Adrenal gland (tissue), 9 donors: ENCODE measurements at regions not wholly inside any gene's neighbourhood (a gene's known extent, or its start where the extent isn't known, plus 50 kb on each side); places are given as distances from the start of the nearest gene placed in this dataset.

Experiments used
- DNase-seq, 7 donors: peaks; one replicate each; pipeline ENCODE4 v3.0.0-alpha.2; 2019 to 2020
- H3K27ac ChIP-seq, 5 donors: fragments of 200-600 bp; sonication (generic) in 4 of 5; 1 replicate in 3 of 5; 2 replicates in 2 of 5; pipeline versions ENCODE4 v1.5.1 to v1.8.0; 2016 to 2020; ENCODE audit warnings: mild to moderate bottlenecking in 1 of 5
- H3K27me3 ChIP-seq: fragments of 200-600 bp; 2 replicates; pipeline ENCODE4 v1.8.0; 2021
- H3K36me3 ChIP-seq, 2 donors: fragments of 200-600 bp; replicated peaks in 1 of 2; 1 replicate in 1 of 2; 2 replicates in 1 of 2; pipeline versions ENCODE4 v1.5.1 to v1.8.0; 2018 to 2022
- H3K4me1 ChIP-seq, 2 donors: fragments of 200-600 bp; replicated peaks in 1 of 2; 1 replicate in 1 of 2; 2 replicates in 1 of 2; pipeline versions ENCODE4 v1.5.1 to v1.8.0; 2018 to 2021
- H3K4me3 ChIP-seq, 4 donors: fragments of 200-600 bp; sonication (generic) in 3 of 4; one replicate each; pipeline ENCODE4 v1.5.1; 2016 to 2018
- H3K9me3 ChIP-seq, 3 donors: fragments of 200-600 bp; sonication (generic) in 1 of 3; replicated peaks in 1 of 3; 1 replicate in 2 of 3; 2 replicates in 1 of 3; pipeline versions ENCODE4 v1.5.1 to v1.8.0; 2016 to 2021
- POLR2A ChIP-seq, 2 donors: fragments of 450-650 bp; IDR thresholded peaks; one replicate each; pipeline ENCODE4 v1.6.1; 2017; ENCODE audit warnings: antibody characterized with exemption in 2 of 2, mild to moderate bottlenecking in 2 of 2, moderate library complexity in 1 of 2
- WGBS, 4 donors: extraction: QIAGEN DNeasy Blood & Tissue Kit in 2 of 4; methylation state at CpG; one replicate each; pipeline versions ENCODE4 v1.1.5 to v1.1.7; 2013 to 2017; 5-methylcytosine and 5-hydroxymethylcytosine counted together
- intact Hi-C, 2 donors: fragments of 100-400 bp; cut with DNase I; formaldehyde crosslinking; loops; one replicate each; pipeline versions ENCODE4 v1.14.1 to v1.15.0; 2022 to 2023
- TF ChIP-seq, protein P1 (sequence below), 6 experiments: fragments of 450-650 bp in 4 of 6; fragments of 200-600 bp in 2 of 6; sonication (generic) in 1 of 6; IDR thresholded peaks; 1 replicate in 5 of 6; 2 replicates in 1 of 6; pipeline versions ENCODE4 v1.5.1 to v1.8.0; 2016 to 2021; ENCODE audit warnings: antibody characterized with exemption in 6 of 6, mild to moderate bottlenecking in 2 of 6, moderate library complexity in 1 of 6
- donor health status: healthy with polysubstance abuse.
- donor health status: Bipolar disorder and iron deficiency.
- donor health status: DM: yes; HTN: yes; CAD: no.
- donor health status: DM: no; HTN: no; CAD: no.
- donor health status: DM: no; HTN: no; CAD: no.

DNA sequence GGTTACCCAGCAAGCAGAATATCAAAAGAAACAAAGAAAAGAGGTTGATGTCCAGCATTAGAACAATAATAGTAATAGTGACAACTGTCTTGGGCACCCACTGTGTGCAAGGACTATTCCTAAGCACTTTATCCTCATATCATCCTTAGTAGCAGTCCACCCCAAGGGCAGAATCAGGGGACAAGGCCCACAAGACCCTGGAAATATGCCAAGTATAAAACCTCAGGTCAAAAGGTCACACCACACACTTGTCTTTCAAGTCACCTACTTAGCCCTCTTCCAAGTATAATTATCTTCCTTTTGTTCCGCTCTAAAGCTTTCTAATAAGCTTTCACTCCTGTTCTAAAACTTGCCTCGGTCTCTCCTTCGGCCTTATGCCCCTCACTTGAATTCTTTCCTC is 124.0 kb upstream of the STT3B start:
- TF ChIP-seq, protein P1, sequence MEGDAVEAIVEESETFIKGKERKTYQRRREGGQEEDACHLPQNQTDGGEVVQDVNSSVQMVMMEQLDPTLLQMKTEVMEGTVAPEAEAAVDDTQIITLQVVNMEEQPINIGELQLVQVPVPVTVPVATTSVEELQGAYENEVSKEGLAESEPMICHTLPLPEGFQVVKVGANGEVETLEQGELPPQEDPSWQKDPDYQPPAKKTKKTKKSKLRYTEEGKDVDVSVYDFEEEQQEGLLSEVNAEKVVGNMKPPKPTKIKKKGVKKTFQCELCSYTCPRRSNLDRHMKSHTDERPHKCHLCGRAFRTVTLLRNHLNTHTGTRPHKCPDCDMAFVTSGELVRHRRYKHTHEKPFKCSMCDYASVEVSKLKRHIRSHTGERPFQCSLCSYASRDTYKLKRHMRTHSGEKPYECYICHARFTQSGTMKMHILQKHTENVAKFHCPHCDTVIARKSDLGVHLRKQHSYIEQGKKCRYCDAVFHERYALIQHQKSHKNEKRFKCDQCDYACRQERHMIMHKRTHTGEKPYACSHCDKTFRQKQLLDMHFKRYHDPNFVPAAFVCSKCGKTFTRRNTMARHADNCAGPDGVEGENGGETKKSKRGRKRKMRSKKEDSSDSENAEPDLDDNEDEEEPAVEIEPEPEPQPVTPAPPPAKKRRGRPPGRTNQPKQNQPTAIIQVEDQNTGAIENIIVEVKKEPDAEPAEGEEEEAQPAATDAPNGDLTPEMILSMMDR (IDR thresholded peaks at IDR 0.05) = no peak
- no peak for TF ChIP-seq POLR2A (IDR thresholded peaks at IDR 0.05)
- H3K4me3 ChIP-seq = no peak overlapping the region
- H3K9me3 ChIP-seq = no peaks in the 10 kb centered on the region
- H3K36me3 ChIP-seq = no peaks in the 10 kb centered on the region
- H3K27me3 ChIP-seq = no peaks in the 10 kb centered on the region
- H3K27ac ChIP-seq = no peak overlapping the region
- intact Hi-C loops = no loop called here
- WGBS, 4 donors = 91 to 96% (median 94%) methylated on average over 3 of the region's 3 CpGs
- H3K4me1 ChIP-seq = peaks cover 0 to 8% of the 10 kb centered on the region in 2 donors
- DNase-seq = no peak

DNA sequence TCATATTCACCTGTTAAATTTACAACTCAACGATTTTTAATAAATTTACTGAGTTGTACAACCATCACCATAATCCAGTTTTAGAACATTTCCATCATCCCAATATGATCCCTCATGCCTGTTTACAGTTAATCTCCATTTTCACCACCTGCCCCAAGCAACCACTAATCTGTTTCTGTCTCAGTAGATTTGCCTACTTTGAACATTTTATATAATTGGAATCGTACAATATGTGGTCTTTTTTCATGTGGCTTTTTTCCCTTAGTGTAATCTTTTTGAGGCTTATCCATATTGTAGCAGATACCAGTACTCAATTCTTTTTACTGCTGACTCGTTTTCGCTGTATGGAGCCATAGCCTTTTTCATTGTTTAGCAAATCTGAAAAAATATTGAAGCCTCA is 123.3 kb upstream of the STT3B start:
- no peak overlapping the region for H3K27ac ChIP-seq
- no peaks in the 10 kb centered on the region for H3K9me3 ChIP-seq
- 93 to 97% (median 93%) methylated on average over 4 of the region's 4 CpGs for WGBS, 4 donors
- peaks cover 0 to 8% of the 10 kb centered on the region in 2 donors for H3K4me1 ChIP-seq
- intact Hi-C loops = no loop called here
- no peaks in the 10 kb centered on the region for H3K27me3 ChIP-seq
- no peak overlapping the region for H3K4me3 ChIP-seq
- no peaks in the 10 kb centered on the region for H3K36me3 ChIP-seq
- no peak for TF ChIP-seq POLR2A (IDR thresholded peaks at IDR 0.05)
- TF ChIP-seq, protein P1 (IDR thresholded peaks at IDR 0.05) = no peak
- DNase-seq = no peak

DNA sequence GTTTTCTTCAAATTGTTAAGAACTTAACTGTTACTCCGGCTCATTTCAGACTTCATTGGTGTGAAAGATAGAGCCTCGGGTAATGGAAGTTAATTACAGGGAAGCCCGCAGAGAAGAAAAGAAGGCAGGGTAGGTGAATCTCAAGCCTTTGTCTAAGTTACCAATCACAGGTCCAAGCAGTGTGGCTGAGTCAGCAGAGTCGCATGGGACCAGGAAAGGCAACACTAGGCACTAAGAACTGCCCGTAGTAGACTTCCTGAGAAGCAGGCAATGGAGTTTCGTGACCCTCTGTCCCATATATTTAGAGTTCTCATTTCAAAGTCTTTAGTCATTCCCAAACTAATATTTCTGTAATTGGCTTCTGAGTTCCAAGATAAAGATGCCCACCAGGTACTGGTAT is 122.9 kb upstream of the STT3B start:
- no peak for TF ChIP-seq POLR2A (IDR thresholded peaks at IDR 0.05)
- TF ChIP-seq, protein P1 (IDR thresholded peaks at IDR 0.05) = no peak
- H3K4me1 ChIP-seq = peaks cover 0 to 8% of the 10 kb centered on the region in 2 donors
- no peaks in the 10 kb centered on the region for H3K27me3 ChIP-seq
- intact Hi-C loops = no loop called here
- DNase-seq = no peak
- no peaks in the 10 kb centered on the region for H3K9me3 ChIP-seq
- no peak overlapping the region for H3K27ac ChIP-seq
- WGBS, 4 donors = 89 to 95% (median 92%) methylated on average over 6 of the region's 6 CpGs
- no peak overlapping the region for H3K4me3 ChIP-seq
- H3K36me3 ChIP-seq = no peaks in the 10 kb centered on the region

DNA sequence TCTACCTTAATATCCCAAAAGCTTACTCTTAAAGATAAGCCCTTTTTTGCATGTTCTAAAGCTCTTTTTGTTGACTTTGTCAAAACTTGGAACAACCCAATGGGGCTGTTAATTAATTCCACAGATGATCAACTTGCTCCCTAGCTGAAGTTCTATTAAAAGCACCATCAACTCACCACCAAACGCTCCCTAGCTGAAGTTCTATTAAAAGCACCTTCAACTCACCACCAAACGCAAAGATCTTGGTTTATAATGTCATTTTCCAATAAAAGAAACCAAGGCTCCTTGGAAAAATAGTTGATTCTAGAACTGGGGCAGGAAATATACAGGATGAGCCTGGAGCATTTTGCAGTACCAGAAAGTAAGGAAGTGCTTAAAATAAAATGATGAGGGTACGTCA is 122.3 kb upstream of the STT3B start:
- no peak overlapping the region for H3K27ac ChIP-seq
- no peaks in the 10 kb centered on the region for H3K27me3 ChIP-seq
- H3K4me3 ChIP-seq = no peak overlapping the region
- 83 to 89% (median 84%) methylated on average over 3 of the region's 3 CpGs for WGBS, 4 donors
- DNase-seq = no peak
- no peaks in the 10 kb centered on the region for H3K9me3 ChIP-seq
- H3K36me3 ChIP-seq = no peaks in the 10 kb centered on the region
- intact Hi-C loops = no loop called here
- peaks cover 0 to 8% of the 10 kb centered on the region in 2 donors for H3K4me1 ChIP-seq
- no peak for TF ChIP-seq POLR2A (IDR thresholded peaks at IDR 0.05)
- TF ChIP-seq, protein P1 (IDR thresholded peaks at IDR 0.05) = no peak
